Neural progenitor cell (in vitro differentiated cells): ENCODE measurements at regions not wholly inside any gene's neighbourhood (a gene's known extent, or its start where the extent isn't known, plus 50 kb on each side); places are given as distances from the start of the nearest gene placed in this dataset.

Experiments used
- CTCF ChIP-seq: fragments of 200-600 bp; sonication (generic); IDR thresholded peaks from 2 replicates; pipeline ENCODE4 v1.5.1; 2017; ENCODE audit warnings: antibody characterized with exemption, mild to moderate bottlenecking
- EZH2 ChIP-seq: fragments of 200-600 bp; sonication (generic); IDR thresholded peaks from 2 replicates; pipeline ENCODE4 v1.6.1; 2017; ENCODE audit warnings: antibody characterized with exemption, mild to moderate bottlenecking, moderate library complexity

GRCh38 chr2:188916736-188917135 lies 57.4 kb upstream of the COL3A1 start:
- no peak for TF ChIP-seq CTCF
- TF ChIP-seq EZH2: no peak
